Endothelial cell of umbilical vein (primary cell): ENCODE measurements at regions not wholly inside any gene's neighbourhood (a gene's known extent, or its start where the extent isn't known, plus 50 kb on each side); places are given as distances from the start of the nearest gene placed in this dataset.

Source experiments
- BruUV-seq: library from RNA; stranded (reverse); fragments of 400-500 nt; replicated peaks from 2 replicates; lab custom pipeline; 2021; lab: Mats Ljungman, UMichigan
- CTCF ChIA-PET: fragments of 300-600, 350-600 bp; sonication (Branson Sonifier 250); formaldehyde crosslinking; loops from one replicate; lab custom pipeline; 2021; ENCODE audit warnings: antibody characterized with exemption, inconsistent platforms; lab: Charles Lee
- POLR2A ChIA-PET: fragments of 300-600, 350-600 bp; sonication (Branson Sonifier 250); formaldehyde crosslinking; loops from one replicate; lab custom pipeline; 2021; ENCODE audit warnings: antibody characterized with exemption, inconsistent platforms; lab: Charles Lee
- DNase-seq: peaks from one replicate; pipeline ENCODE4 v3.0.0-alpha.2; 2011; ENCODE audit warnings: low read depth, low spot score
- FAIRE-seq: peaks from 2 replicates; lab custom pipeline; 2011; peaks lifted over from hg19 to GRCh38; lab: Jason Lieb, UNC
- H2AFZ ChIP-seq: 2 replicates; pipeline ENCODE4 v1.6.0; 2012; ENCODE audit warnings: low read depth, low read length, control low read depth, inconsistent platforms
- H3K27ac ChIP-seq: 2 replicates; pipeline ENCODE4 v1.5.1; 2011; ENCODE audit warnings: low read depth, mild to moderate bottlenecking, control low read depth, low read length, moderate library complexity; ENCODE audit not compliant: insufficient read depth
- H3K27me3 ChIP-seq, 2 experiments: 2 replicates each; pipeline versions ENCODE4 v1.6.0 to v1.6.1; 2011; ENCODE audit warnings: low read length in 2 of 2, mixed read lengths in 1 of 2; ENCODE audit not compliant: control insufficient read depth in 2 of 2, insufficient read depth in 2 of 2
- H3K36me3 ChIP-seq, 2 experiments: 2 replicates in 1 of 2; 3 replicates in 1 of 2; pipeline ENCODE4 v1.5.1; 2011; ENCODE audit warnings: low read length in 2 of 2, mild to moderate bottlenecking in 1 of 2, moderate library complexity in 1 of 2; ENCODE audit not compliant: control insufficient read depth in 2 of 2, insufficient read depth in 2 of 2; ENCODE audit errors: extremely low read depth in 1 of 2
- H3K4me1 ChIP-seq: 3 replicates; pipeline ENCODE4 v1.5.1; 2011; ENCODE audit warnings: mild to moderate bottlenecking, low read length; ENCODE audit not compliant: control insufficient read depth, insufficient read depth; ENCODE audit errors: extremely low read depth
- H3K4me2 ChIP-seq: 2 replicates; pipeline ENCODE4 v1.6.1; 2011; ENCODE audit warnings: low read length, control low read depth, mixed read lengths; ENCODE audit not compliant: insufficient read depth
- H3K4me3 ChIP-seq, 3 experiments: fragments of 200-600 bp in 1 of 3; sonication (generic), shearing (Covaris generic) in 1 of 3; replicated peaks in 1 of 3; 2 replicates each; pipeline ENCODE4 v1.5.1; 2011 to 2016; ENCODE audit warnings: control low read depth in 3 of 3, low read length in 3 of 3, mild to moderate bottlenecking in 2 of 3, inconsistent platforms in 1 of 3, low read depth in 1 of 3, moderate library complexity in 1 of 3; ENCODE audit not compliant: insufficient read depth in 1 of 3
- H3K79me2 ChIP-seq: 2 replicates; pipeline ENCODE4 v1.6.0; 2012; ENCODE audit warnings: low read length, inconsistent platforms; ENCODE audit not compliant: control insufficient read depth, insufficient read depth
- H3K9ac ChIP-seq: replicated peaks from 2 replicates; pipeline ENCODE3; 2011; ENCODE audit warnings: low read length, control low read depth; ENCODE audit not compliant: insufficient read depth; ENCODE audit errors: extremely low read depth
- H3K9me1 ChIP-seq: replicated peaks from 3 replicates; pipeline ENCODE4 v1.6.0; 2011; ENCODE audit warnings: mild to moderate bottlenecking, low read length; ENCODE audit not compliant: control insufficient read depth, insufficient read depth; ENCODE audit errors: extremely low read depth
- H3K9me3 ChIP-seq: replicated peaks from 2 replicates; pipeline ENCODE4 v1.5.1; 2012; ENCODE audit warnings: low read length, inconsistent platforms; ENCODE audit not compliant: control insufficient read depth, insufficient read depth
- H4K20me1 ChIP-seq: replicated peaks from 2 replicates; pipeline ENCODE3; 2011; ENCODE audit warnings: mild to moderate bottlenecking, low read length; ENCODE audit not compliant: control insufficient read depth, insufficient read depth; ENCODE audit errors: extremely low read depth
- CTCF ChIP-seq, 2 donors: IDR thresholded peaks; 1 replicate in 1 of 2; 2 replicates in 1 of 2; pipeline ENCODE4 v1.5.1; 2011; ENCODE audit warnings: low read length in 2 of 2, mild to moderate bottlenecking in 2 of 2, moderate library complexity in 2 of 2, control low read depth in 1 of 2, inconsistent platforms in 1 of 2, low read depth in 1 of 2; ENCODE audit not compliant: insufficient read depth in 1 of 2; ENCODE audit errors: extremely low read depth in 1 of 2
- EZH2 ChIP-seq: IDR thresholded peaks from 2 replicates; pipeline ENCODE4 v1.6.1; 2012; ENCODE audit warnings: borderline replicate concordance, low read depth, mild to moderate bottlenecking, moderate library complexity, low read length, inconsistent platforms; ENCODE audit not compliant: severe bottlenecking
- FOS ChIP-seq: IDR thresholded peaks from 2 replicates; pipeline ENCODE4 v1.6.1; 2011; ENCODE audit warnings: mild to moderate bottlenecking, low read length, moderate library complexity, borderline replicate concordance; ENCODE audit not compliant: insufficient read depth
- GATA2 ChIP-seq: IDR thresholded peaks from 2 replicates; pipeline ENCODE4 v1.7.0; 2011; ENCODE audit warnings: low read depth, mild to moderate bottlenecking, moderate library complexity, mixed read lengths, low read length; ENCODE audit not compliant: insufficient read length, insufficient read depth
- MAX ChIP-seq: IDR thresholded peaks from 2 replicates; pipeline ENCODE4 v1.6.1; 2011; ENCODE audit not compliant: insufficient read depth, insufficient read length
- MYC ChIP-seq: IDR thresholded peaks from one replicate; pipeline ENCODE4 v1.6.1; 2011; ENCODE audit warnings: mild to moderate bottlenecking, low read depth, low read length
- POLR2A ChIP-seq: IDR thresholded peaks from 2 replicates; pipeline ENCODE4 v1.6.1; 2012; ENCODE audit warnings: low read depth, mild to moderate bottlenecking, control low read depth, low read length
- dilution Hi-C: fragments of 300-500 bp; cut with MboI; formaldehyde crosslinking; loops from one replicate; pipeline ENCODE4 v1.15.0; 2019; ENCODE audit warnings: low sequenced_read_pairs; ENCODE audit not compliant: extremely low pct_ligation_motif_present
- intact Hi-C: fragments of 100-400 bp; cut with micrococcal nuclease; formaldehyde crosslinking; loops from one replicate; pipeline ENCODE4 v1.10.0; 2022

GRCh38 chr12:91551242-91551641, 368.6 kb upstream of the DCN start:
- no peaks in the 10 kb centered on the region for H3K36me3 ChIP-seq
- H2AFZ ChIP-seq, result no peak overlapping the region
- DNase-seq (no peak), FAIRE-seq (no peak)
- no peaks in the 10 kb centered on the region for H3K79me2 ChIP-seq
- no peaks in the 10 kb centered on the region for H3K9me1 ChIP-seq
- H3K9ac ChIP-seq, result no peak overlapping the region
- intact Hi-C loops, result no loop called here
- no peaks in the 10 kb centered on the region for H3K27me3 ChIP-seq
- CTCF ChIA-PET, result no interaction called here
- dilution Hi-C loops, result no loop called here
- no TSS peak for BruUV-seq
- POLR2A ChIA-PET, result no interaction called here
- no peak overlapping the region for H3K4me3 ChIP-seq
- H3K4me1 ChIP-seq, result no peaks in the 10 kb centered on the region
- no peak overlapping the region for H3K4me2 ChIP-seq
- H3K27ac ChIP-seq, result no peak overlapping the region
- no peaks in the 10 kb centered on the region for H4K20me1 ChIP-seq
- TF ChIP-seq FOS (no peak), CTCF (IDR thresholded peaks at IDR 0.05; ENCODE audit: extremely low read depth in 1 of 2, insufficient read depth in 1 of 2, low read depth in 1 of 2, low read length in 2 of 2) (no peak), MAX (no peak), EZH2 (no peak)
- H3K9me3 ChIP-seq, result no peaks in the 10 kb centered on the region

GRCh38 chr12:91542666-91543065, 360.0 kb upstream of the DCN start:
- no peaks in the 10 kb centered on the region for H3K79me2 ChIP-seq
- no peak overlapping the region for H3K27ac ChIP-seq
- POLR2A ChIA-PET, result no interaction called here
- H3K27me3 ChIP-seq, result no peaks in the 10 kb centered on the region
- H3K4me1 ChIP-seq, result peaks cover 15% of the 10 kb centered on the region
- no peaks in the 10 kb centered on the region for H4K20me1 ChIP-seq
- dilution Hi-C loops (no loop called here), intact Hi-C loops (no loop called here)
- CTCF ChIA-PET, result no interaction called here
- FAIRE-seq (no peak), DNase-seq (no peak)
- H3K9me3 ChIP-seq, result no peaks in the 10 kb centered on the region
- no TSS peak for BruUV-seq
- no peak overlapping the region for H3K9ac ChIP-seq
- H3K36me3 ChIP-seq, result no peaks in the 10 kb centered on the region
- H3K9me1 ChIP-seq, result no peaks in the 10 kb centered on the region
- no peak overlapping the region for H3K4me3 ChIP-seq
- TF ChIP-seq MAX (no peak), CTCF (IDR thresholded peaks at IDR 0.05; ENCODE audit: extremely low read depth in 1 of 2, insufficient read depth in 1 of 2, low read depth in 1 of 2, low read length in 2 of 2) (no peak), GATA2 (no peak), MYC (no peak), POLR2A (no peak)
- no peak overlapping the region for H3K4me2 ChIP-seq
- H2AFZ ChIP-seq, result no peak overlapping the region
